PFSK-1 (cell line): ENCODE measurements at regions not wholly inside any gene's neighbourhood (a gene's known extent, or its start where the extent isn't known, plus 50 kb on each side); places are given as distances from the start of the nearest gene placed in this dataset.

ENCODE experiments used
- POLR2AphosphoS5 ChIP-seq: IDR thresholded peaks from 2 replicates; pipeline ENCODE4 v1.6.1; 2012; ENCODE audit warnings: low read depth, mild to moderate bottlenecking, control low read depth, low read length, moderate library complexity
- REST ChIP-seq, 2 experiments: IDR thresholded peaks; 2 replicates each; pipeline versions ENCODE4 v1.6.1 to v1.8.0; 2011 to 2012; ENCODE audit warnings: low read depth in 2 of 2, low read length in 2 of 2, control low read depth in 1 of 2, inconsistent platforms in 1 of 2, mild to moderate bottlenecking in 1 of 2, moderate library complexity in 1 of 2; ENCODE audit not compliant: insufficient read depth in 1 of 2
- SIN3A ChIP-seq: IDR thresholded peaks from 2 replicates; pipeline ENCODE4 v1.6.1; 2012; ENCODE audit warnings: mild to moderate bottlenecking, low read length, moderate library complexity, borderline replicate concordance; ENCODE audit not compliant: insufficient read depth
- TAF1 ChIP-seq: IDR thresholded peaks from 2 replicates; pipeline ENCODE4 v1.6.1; 2012; ENCODE audit warnings: low read length, control low read depth, borderline replicate concordance; ENCODE audit not compliant: insufficient read depth

- TF ChIP-seq POLR2AphosphoS5 (no peak), TAF1 (no peak), SIN3A (no peak), REST (IDR thresholded peaks at IDR 0.05; ENCODE audit: insufficient read depth in 1 of 2, low read depth in 2 of 2, low read length in 2 of 2) (no peak)
Observed at GRCh38 chr3:16076564-16076963, 97.9 kb upstream of the GALNT15 start.
